ENCODE measurements at regions not wholly inside any gene's neighbourhood (a gene's known extent, or its start where the extent isn't known, plus 50 kb on each side); places are given as distances from the start of the nearest gene placed in this dataset.

- POLR2A ChIA-PET (ENCODE audit: unreplicated experiment): no interaction called here
These were observed 425.3 kb downstream of the NR4A2 start for GRCh38 chr2:155907211-155907610.

More at GRCh38 chr2:155907211-155907610, 425.3 kb downstream of the NR4A2 start:
- no peak for ATAC-seq (ENCODE audit: low read depth)
- in situ Hi-C loops (cut with MboI; ENCODE audit: low sequenced_read_pairs) (no loop called here), dilution Hi-C loops (cut with HindIII; ENCODE audit: low sequenced_read_pairs, unreplicated experiment) (no loop called here), intact Hi-C loops (cut with micrococcal nuclease) (no loop called here)
- Histone ChIP-seq H4K91ac (ENCODE audit: insufficient read depth, low read depth, low read length) (no peak overlapping the region), H3K23ac (ENCODE audit: low read depth, low read length) (no peak overlapping the region), H4K20me1 (ENCODE audit: insufficient read depth, low read length) (no peaks in the 10 kb centered on the region), H3K14ac (replicated peaks; ENCODE audit: low read depth, low read length) (no peak overlapping the region), H3K56ac (ENCODE audit: extremely low read depth, insufficient read depth, low read length) (no peak overlapping the region), H3K18ac (ENCODE audit: low read depth, low read length) (no peak overlapping the region), H3K9me3 (ENCODE audit: control insufficient read depth, insufficient read depth, low read length) (0 out of 2 replicates have a peak, but pooled peaks cover 2% of the 10 kb centered on the region), H3K9me1 (ENCODE audit: insufficient read depth, low read length) (no peaks in the 10 kb centered on the region), H3K9ac (ENCODE audit: low read depth, low read length) (no peak overlapping the region), H2BK20ac (ENCODE audit: low read depth, low read length) (no peak overlapping the region), H2AK9ac (replicated peaks; ENCODE audit: low read depth, low read length, poor library complexity) (no peak overlapping the region), H3K27me3 (ENCODE audit: control insufficient read depth, insufficient read depth, low read length) (no peaks in the 10 kb centered on the region), H2AFZ (replicated peaks; ENCODE audit: low read length, poor library complexity) (no peak overlapping the region), H2BK15ac (ENCODE audit: low read depth, low read length) (no peak overlapping the region), H2BK120ac (ENCODE audit: low read depth, low read length) (no peak overlapping the region), H3K4ac (ENCODE audit: low read depth, low read length) (no peak overlapping the region), H3K4me3 (ENCODE audit: insufficient read depth, low read depth, low read length) (no peak overlapping the region), H4K5ac (ENCODE audit: low read depth, low read length) (no peak overlapping the region), H3K27ac (ENCODE audit: insufficient read depth, low read length) (no peak overlapping the region), H4K8ac (ENCODE audit: low read depth in 2 of 2, low read length in 2 of 2) (no peak overlapping the region), H2AK5ac (ENCODE audit: low read depth, low read length) (no peak overlapping the region), H2BK5ac (ENCODE audit: low read depth, low read length, poor library complexity, severe bottlenecking) (no peak overlapping the region), H3K79me1 (ENCODE audit: low read depth in 1 of 2, low read length in 2 of 2) (no peaks in the 10 kb centered on the region), H3K4me1 (ENCODE audit: control insufficient read depth, insufficient read depth, low read length) (no peaks in the 10 kb centered on the region), H3K36me3 (ENCODE audit: control insufficient read depth, insufficient read depth, low read length) (no peaks in the 10 kb centered on the region), H3K4me2 (ENCODE audit: low read depth, low read length) (no peak overlapping the region)
- CTCF ChIA-PET: interaction anchor here (0.5 kb wide), 1 partner anchor 427 kb away, joined by 3 read pairs; no protein-coding TSS in a partner anchor
- WGBS, 2 experiments (ENCODE audit: extremely low coverage in 2 of 2, insufficient read length in 1 of 2): no CpG with 5 or more reads among the region's 3 CpGs
- no TSS peak for BruUV-seq (replicated peaks)
- TF ChIP-seq MAFK (IDR thresholded peaks at IDR 0.05; ENCODE audit: low read depth, low read length): no peak
- no peak for TF ChIP-seq RFX5 (IDR thresholded peaks at IDR 0.05; ENCODE audit: low read depth, low read length)
- TF ChIP-seq NFE2L2 (IDR thresholded peaks at IDR 0.05; ENCODE audit: low read depth, low read length): no peak
- TF ChIP-seq USF2 (IDR thresholded peaks at IDR 0.05; ENCODE audit: low read depth, low read length): no peak
- TF ChIP-seq CEBPB (IDR thresholded peaks at IDR 0.05; ENCODE audit: low read depth, low read length): no peak
- no peak for TF ChIP-seq MXI1 (IDR thresholded peaks at IDR 0.05; ENCODE audit: borderline replicate concordance, low read depth, low read length)
- TF ChIP-seq SMC3 (IDR thresholded peaks at IDR 0.05; ENCODE audit: low read depth, low read length): no peak
- TF ChIP-seq POLR2A (IDR thresholded peaks at IDR 0.05; ENCODE audit: low read depth, low read length): no peak
- TF ChIP-seq BHLHE40 (IDR thresholded peaks at IDR 0.05; ENCODE audit: low read depth, low read length): no peak
- no peak for TF ChIP-seq RCOR1 (IDR thresholded peaks at IDR 0.05; ENCODE audit: insufficient replicate concordance, low read length)
- no peak for TF ChIP-seq CHD1 (IDR thresholded peaks at IDR 0.05; ENCODE audit: low read depth, low read length)
- TF ChIP-seq FOS (IDR thresholded peaks at IDR 0.05; ENCODE audit: low read depth, low read length): no peak
- no peak for TF ChIP-seq MAZ (IDR thresholded peaks at IDR 0.05; ENCODE audit: borderline replicate concordance, low read depth, low read length)
- no peak for TF ChIP-seq CTCF (conservative IDR thresholded peaks at IDR 0.05; ENCODE audit: low read depth, low read length)
- no peak for TF ChIP-seq ELK1 (IDR thresholded peaks at IDR 0.05; ENCODE audit: borderline replicate concordance, low read depth, low read length)
- TF ChIP-seq RAD21 (IDR thresholded peaks at IDR 0.05; ENCODE audit: low read length): no peak
- DNase-seq: no peak

All from IMR-90 (cell line).